A549 (cell line): ENCODE measurements at regions not wholly inside any gene's neighbourhood (a gene's known extent, or its start where the extent isn't known, plus 50 kb on each side); places are given as distances from the start of the nearest gene placed in this dataset.

ENCODE experiments used
- ATAC-seq, 2 experiments: fragments of 200-7000 bp in 1 of 2; fragments of >200 bp in 1 of 2; cut with Nextera tagmentation in 1 of 2; cut with Tn5 transposase in 1 of 2; 3 replicates each; pipeline versions ENCODE4 v1.8.0 to v1.9.1; 2018 to 2020; ENCODE audit warnings: mild to moderate bottlenecking in 1 of 2, moderate library complexity in 1 of 2
- CTCF ChIA-PET: fragments of 300-600 bp; sonication (Branson Sonifier 250); formaldehyde crosslinking; extraction: SDS; loops from one replicate; lab custom pipeline; 2021; ENCODE audit warnings: antibody characterized with exemption, inconsistent platforms; lab: Yijun Ruan, JAX
- POLR2A ChIA-PET: fragments of 350-600 bp; formaldehyde crosslinking; extraction: SDS; loops from one replicate; lab custom pipeline; 2021; ENCODE audit warnings: antibody characterized with exemption, inconsistent platforms; lab: Yijun Ruan, JAX
- DNase-seq, 2 experiments: peaks; one replicate each; pipeline versions ENCODE4 v3.0.0 to v3.0.0-alpha.2; 2011 to 2016; ENCODE audit warnings: low read depth in 1 of 2, low spot score in 1 of 2
- FAIRE-seq: peaks from 2 replicates; lab custom pipeline; 2011; peaks lifted over from hg19 to GRCh38; lab: Jason Lieb, UNC
- H3K27ac ChIP-seq, 2 experiments: fragments of >200 bp; sonication (Bioruptor Twin); formaldehyde crosslinking; 3 replicates each; pipeline ENCODE4 v1.5.1; 2016 to 2017
- H3K4me1 ChIP-seq: fragments of >200 bp; sonication (Bioruptor Twin); formaldehyde crosslinking; 3 replicates; pipeline ENCODE4 v1.6.1; 2016
- H3K4me2 ChIP-seq: fragments of >200 bp; sonication (Bioruptor Twin); formaldehyde crosslinking; 3 replicates; pipeline ENCODE4 v1.6.1; 2016
- H3K4me3 ChIP-seq: fragments of >200 bp; sonication (Bioruptor Twin); formaldehyde crosslinking; 3 replicates; pipeline ENCODE4 v1.5.1; 2016
- H3K9me3 ChIP-seq: fragments of >200 bp; sonication (Bioruptor Twin); formaldehyde crosslinking; 3 replicates; pipeline ENCODE4 v1.6.1; 2016
- CBX8 ChIP-seq: fragments of 200-600 bp; sonication (generic); IDR thresholded peaks from 2 replicates; pipeline ENCODE4 v1.6.1; 2016
- CHD4 ChIP-seq: fragments of 200-600 bp; sonication (generic); IDR thresholded peaks from 2 replicates; pipeline ENCODE4 v1.6.1; 2016; ENCODE audit warnings: antibody characterized with exemption, mild to moderate bottlenecking, borderline replicate concordance
- CTCF ChIP-seq: fragments of >200 bp; sonication (Bioruptor Twin); formaldehyde crosslinking; IDR thresholded peaks from 3 replicates; pipeline ENCODE4 v1.5.1; 2016
- EHF ChIP-seq: fragments of 250-450 bp; sonication (Bioruptor Pico); IDR thresholded peaks from 2 replicates; pipeline ENCODE4 v1.5.0; 2020; ENCODE audit warnings: mild to moderate bottlenecking
- EP300 ChIP-seq, 2 experiments: fragments of >200 bp; sonication (Bioruptor Twin); formaldehyde crosslinking; IDR thresholded peaks; 2 replicates in 1 of 2; 3 replicates in 1 of 2; pipeline ENCODE4 v1.6.1; 2016 to 2017
- ESRRA ChIP-seq: fragments of 150-350 bp; IDR thresholded peaks from 2 replicates; pipeline ENCODE4 v1.6.1; 2014; ENCODE audit warnings: mild to moderate bottlenecking, low read length, borderline replicate concordance
- HES2 ChIP-seq: fragments of >200 bp; sonication (Bioruptor Twin); formaldehyde crosslinking; IDR thresholded peaks from 2 replicates; pipeline ENCODE4 v1.6.1; 2016
- HMGXB4 ChIP-seq: fragments of 250-450 bp; sonication (Bioruptor Pico); IDR thresholded peaks from 2 replicates; pipeline ENCODE4 v1.5.0; 2021; ENCODE audit warnings: mild to moderate bottlenecking, moderate library complexity, borderline replicate concordance
- MAX ChIP-seq: IDR thresholded peaks from 2 replicates; pipeline ENCODE4 v1.6.1; 2012
- MYC ChIP-seq: IDR thresholded peaks from 2 replicates; pipeline ENCODE4 v1.6.1; 2012; ENCODE audit warnings: mild to moderate bottlenecking, inconsistent platforms, low read length, improper control_type of control experiment, borderline replicate concordance
- POLR2AphosphoS2 ChIP-seq: conservative IDR thresholded peaks from 2 replicates; pipeline ENCODE4 v1.6.1; 2012; ENCODE audit warnings: low read length, improper control_type of control experiment, inconsistent platforms
- RAD21 ChIP-seq, 2 experiments: fragments of >200 bp in 1 of 2; sonication (Bioruptor Twin) in 1 of 2; formaldehyde crosslinking in 1 of 2; IDR thresholded peaks in 1 of 2; conservative IDR thresholded peaks in 1 of 2; 2 replicates in 1 of 2; 3 replicates in 1 of 2; pipeline ENCODE4 v1.6.1; 2012 to 2018; ENCODE audit warnings: inconsistent platforms in 1 of 2
- RARB ChIP-seq: fragments of 250-450 bp; sonication (Bioruptor Pico); IDR thresholded peaks from 2 replicates; pipeline ENCODE4 v1.8.0; 2021; ENCODE audit warnings: mild to moderate bottlenecking, moderate library complexity
- RCOR1 ChIP-seq: fragments of 150-350 bp; IDR thresholded peaks from 2 replicates; pipeline ENCODE4 v1.6.1; 2014; ENCODE audit warnings: antibody characterized with exemption, low read length, low read depth
- REST ChIP-seq: fragments of 200-600 bp; sonication (generic); IDR thresholded peaks from 2 replicates; pipeline ENCODE4 v1.6.1; 2016; ENCODE audit warnings: antibody characterized with exemption, mild to moderate bottlenecking, moderate library complexity
- RFX5 ChIP-seq: fragments of 450-650 bp; IDR thresholded peaks from 2 replicates; pipeline ENCODE4 v1.7.1; 2014; ENCODE audit warnings: antibody characterized with exemption, mild to moderate bottlenecking, moderate library complexity
- RNF2 ChIP-seq: fragments of 200-600 bp; sonication (generic); IDR thresholded peaks from 2 replicates; pipeline ENCODE4 v1.6.1; 2016; ENCODE audit warnings: low read depth, mild to moderate bottlenecking, antibody characterized with exemption, moderate library complexity, borderline replicate concordance
- TFCP2L1 ChIP-seq: fragments of 250-450 bp; sonication (Bioruptor Pico); IDR thresholded peaks from 2 replicates; pipeline ENCODE4 v1.5.0; 2021; ENCODE audit warnings: mild to moderate bottlenecking
- WGBS: methylation state at CpG from one replicate; pipeline ENCODE4 v1.1.6; 2017; ENCODE audit errors: missing lambda C conversion rate; 5-methylcytosine and 5-hydroxymethylcytosine counted together

GRCh38 chr3:135310317-135310716 lies 515.3 kb downstream of the EPHB1 start:
- Histone ChIP-seq H3K27ac (no peak overlapping the region), H3K4me3 (no peak overlapping the region), H3K4me2 (no peak overlapping the region), H3K4me1 (no peaks in the 10 kb centered on the region), H3K9me3 (no peaks in the 10 kb centered on the region)
- TF ChIP-seq RFX5 (no peak), CTCF (no peak)
- DNase-seq (no peak), ATAC-seq (no peak), FAIRE-seq (no peak)
- ChIA-PET CTCF (no interaction called here), POLR2A (no interaction called here)
- 0% methylated on average over 2 of the region's 4 CpGs for WGBS

- ChIA-PET CTCF (interaction anchor here (0.6 kb wide), 1 partner anchor 116 kb away, joined by 3 read pairs; no protein-coding TSS in a partner anchor), POLR2A (no interaction called here)
- ATAC-seq, result no peak
- Histone ChIP-seq H3K4me3 (no peak overlapping the region), H3K4me1 (no peaks in the 10 kb centered on the region), H3K27ac (no peak overlapping the region), H3K9me3 (no peaks in the 10 kb centered on the region), H3K4me2 (no peak overlapping the region)
- TF ChIP-seq HMGXB4 (no peak), POLR2AphosphoS2 (no peak), MYC (no peak), TFCP2L1 (CRISPR knock-in tag) (no peak), CHD4 (no peak), CTCF (no peak), ESRRA (no peak), EHF (no peak), EP300 (IDR thresholded peaks at IDR 0.05) (no peak), RNF2 (no peak), HES2 (no peak), RAD21 (conservative IDR thresholded peaks at IDR 0.05 in 1 of 2, IDR thresholded peaks at IDR 0.05 in 1 of 2) (no peak), REST (no peak), CBX8 (no peak), MAX (no peak), RFX5 (no peak), RARB (CRISPR knock-in tag) (no peak), RCOR1 (no peak)
- no peak for DNase-seq
- FAIRE-seq, result no peak
- 3% methylated on average over 5 of the region's 5 CpGs for WGBS
Measured at GRCh38 chr3:135311699-135312098, 516.6 kb downstream of the EPHB1 start.
